ENCODE measurements at regions not wholly inside any gene's neighbourhood (a gene's known extent, or its start where the extent isn't known, plus 50 kb on each side); places are given as distances from the start of the nearest gene placed in this dataset.

- TF ChIP-seq CTCF (IDR thresholded peaks at IDR 0.05; ENCODE audit: control insufficient read depth, insufficient read depth, low read depth, low read length, missing control alignments), result no peak
- no peak for DNase-seq (ENCODE audit: low read depth)
- no peak overlapping the region for H3K4me3 ChIP-seq (ENCODE audit: control insufficient read depth, low read depth, low read length)
Measured at GRCh38 chr1:214108097-214108446, 120.3 kb downstream of the PROX1 start.

GRCh38 chr1:214111796-214112195 is 124.0 kb downstream of the PROX1 start:
- TF ChIP-seq CTCF (IDR thresholded peaks at IDR 0.05; ENCODE audit: control insufficient read depth, insufficient read depth, low read depth, low read length, missing control alignments), result no peak
- no peak for DNase-seq (ENCODE audit: low read depth)
- H3K4me3 ChIP-seq (ENCODE audit: control insufficient read depth, low read depth, low read length), result no peak overlapping the region

GRCh38 chr1:214116258-214116657 is 128.5 kb downstream of the PROX1 start:
- TF ChIP-seq CTCF (IDR thresholded peaks at IDR 0.05; ENCODE audit: control insufficient read depth, insufficient read depth, low read depth, low read length, missing control alignments), result no peak
- H3K4me3 ChIP-seq (ENCODE audit: control insufficient read depth, low read depth, low read length), result no peak overlapping the region
- no peak for DNase-seq (ENCODE audit: low read depth)

GRCh38 chr1:214117780-214118179 is 130.0 kb downstream of the PROX1 start:
- TF ChIP-seq CTCF (IDR thresholded peaks at IDR 0.05; ENCODE audit: control insufficient read depth, insufficient read depth, low read depth, low read length, missing control alignments), result no peak
- DNase-seq (ENCODE audit: low read depth), result no peak
- H3K4me3 ChIP-seq (ENCODE audit: control insufficient read depth, low read depth, low read length), result no peak overlapping the region

GRCh38 chr1:214120191-214120590 is 132.4 kb downstream of the PROX1 start:
- H3K4me3 ChIP-seq (ENCODE audit: control insufficient read depth, low read depth, low read length), result no peak overlapping the region
- TF ChIP-seq CTCF (IDR thresholded peaks at IDR 0.05; ENCODE audit: control insufficient read depth, insufficient read depth, low read depth, low read length, missing control alignments), result no peak
- DNase-seq (ENCODE audit: low read depth), result no peak

- no peak for DNase-seq (ENCODE audit: low read depth)
Measured at GRCh38 chr1:214120951-214121350, 133.2 kb downstream of the PROX1 start.

More at GRCh38 chr1:214120951-214121350, 133.2 kb downstream of the PROX1 start:
- TF ChIP-seq CTCF (IDR thresholded peaks at IDR 0.05; ENCODE audit: control insufficient read depth, insufficient read depth, low read depth, low read length, missing control alignments), result no peak
- H3K4me3 ChIP-seq (ENCODE audit: control insufficient read depth, low read depth, low read length), result no peak overlapping the region

Measured in AG09309 (cell line).